ENCODE measurements at regions not wholly inside any gene's neighbourhood (a gene's known extent, or its start where the extent isn't known, plus 50 kb on each side); places are given as distances from the start of the nearest gene placed in this dataset.

DNA sequence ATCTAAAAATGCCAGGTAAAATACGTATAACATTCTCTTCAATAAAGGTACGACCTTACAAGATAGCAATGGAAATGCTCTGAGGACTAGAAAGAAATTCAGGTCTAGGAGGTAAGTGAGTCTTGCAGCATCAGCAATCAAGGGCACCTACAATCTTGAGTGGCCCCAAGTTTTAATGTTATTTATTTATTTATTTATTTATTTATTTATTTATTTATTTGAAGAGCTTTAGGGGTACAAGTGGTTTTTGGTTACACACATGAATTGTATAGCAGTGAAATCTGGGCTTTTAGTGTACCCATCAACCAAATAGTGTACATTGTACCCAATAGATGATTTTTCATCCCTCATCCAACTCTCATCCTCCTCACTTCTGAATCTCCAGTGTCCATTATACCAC is 574.0 kb upstream of the POU3F2 start:
- no peaks in the 10 kb centered on the region for H3K4me1 ChIP-seq (ENCODE audit: control insufficient read depth in 1 of 2, low read depth in 2 of 2)
- H3K9me3 ChIP-seq, result no peaks in the 10 kb centered on the region
- no peak overlapping the region for H3K4me3 ChIP-seq
- TF ChIP-seq, protein P1, sequence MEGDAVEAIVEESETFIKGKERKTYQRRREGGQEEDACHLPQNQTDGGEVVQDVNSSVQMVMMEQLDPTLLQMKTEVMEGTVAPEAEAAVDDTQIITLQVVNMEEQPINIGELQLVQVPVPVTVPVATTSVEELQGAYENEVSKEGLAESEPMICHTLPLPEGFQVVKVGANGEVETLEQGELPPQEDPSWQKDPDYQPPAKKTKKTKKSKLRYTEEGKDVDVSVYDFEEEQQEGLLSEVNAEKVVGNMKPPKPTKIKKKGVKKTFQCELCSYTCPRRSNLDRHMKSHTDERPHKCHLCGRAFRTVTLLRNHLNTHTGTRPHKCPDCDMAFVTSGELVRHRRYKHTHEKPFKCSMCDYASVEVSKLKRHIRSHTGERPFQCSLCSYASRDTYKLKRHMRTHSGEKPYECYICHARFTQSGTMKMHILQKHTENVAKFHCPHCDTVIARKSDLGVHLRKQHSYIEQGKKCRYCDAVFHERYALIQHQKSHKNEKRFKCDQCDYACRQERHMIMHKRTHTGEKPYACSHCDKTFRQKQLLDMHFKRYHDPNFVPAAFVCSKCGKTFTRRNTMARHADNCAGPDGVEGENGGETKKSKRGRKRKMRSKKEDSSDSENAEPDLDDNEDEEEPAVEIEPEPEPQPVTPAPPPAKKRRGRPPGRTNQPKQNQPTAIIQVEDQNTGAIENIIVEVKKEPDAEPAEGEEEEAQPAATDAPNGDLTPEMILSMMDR (IDR thresholded peaks at IDR 0.05), result no peak
- no peaks in the 10 kb centered on the region for H3K27me3 ChIP-seq (replicated peaks; ENCODE audit: insufficient read depth)
- ATAC-seq (ENCODE audit: insufficient number of reproducible peaks, low FRiP score, low read depth) (no peak), DNase-seq (ENCODE audit: low spot score) (no peak)
- no peaks in the 10 kb centered on the region for H3K36me3 ChIP-seq
- no peak overlapping the region for H3K27ac ChIP-seq

DNA sequence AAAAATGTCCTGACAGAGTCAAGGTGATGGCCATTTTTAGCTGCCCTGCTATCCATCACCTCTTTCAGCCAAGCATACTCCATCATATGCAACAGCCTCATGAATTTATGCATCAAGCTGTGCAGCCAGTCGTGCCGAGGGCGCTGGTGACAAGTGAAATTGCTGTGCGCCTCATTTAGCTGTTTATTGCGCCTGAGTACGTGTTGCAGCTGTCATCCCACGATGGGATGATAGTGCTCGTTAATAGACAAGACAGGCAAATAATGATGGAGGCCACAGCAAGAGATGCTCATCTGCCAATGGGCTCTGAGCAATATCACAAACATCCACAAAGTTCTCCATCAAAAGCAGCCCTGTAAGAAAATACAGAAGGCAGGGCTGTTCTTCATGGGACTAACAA is 562.3 kb upstream of the POU3F2 start:
- Histone ChIP-seq H3K4me1 (ENCODE audit: control insufficient read depth in 1 of 2, low read depth in 2 of 2) (no peaks in the 10 kb centered on the region), H3K27ac (no peak overlapping the region), H3K36me3 (no peaks in the 10 kb centered on the region), H3K27me3 (replicated peaks; ENCODE audit: insufficient read depth) (no peaks in the 10 kb centered on the region), H3K4me3 (no peak overlapping the region), H3K9me3 (no peaks in the 10 kb centered on the region)
- TF ChIP-seq, protein P1 (IDR thresholded peaks at IDR 0.05), result no peak
- DNase-seq (ENCODE audit: low spot score) (no peak), ATAC-seq (ENCODE audit: insufficient number of reproducible peaks, low FRiP score, low read depth) (no peak)

DNA sequence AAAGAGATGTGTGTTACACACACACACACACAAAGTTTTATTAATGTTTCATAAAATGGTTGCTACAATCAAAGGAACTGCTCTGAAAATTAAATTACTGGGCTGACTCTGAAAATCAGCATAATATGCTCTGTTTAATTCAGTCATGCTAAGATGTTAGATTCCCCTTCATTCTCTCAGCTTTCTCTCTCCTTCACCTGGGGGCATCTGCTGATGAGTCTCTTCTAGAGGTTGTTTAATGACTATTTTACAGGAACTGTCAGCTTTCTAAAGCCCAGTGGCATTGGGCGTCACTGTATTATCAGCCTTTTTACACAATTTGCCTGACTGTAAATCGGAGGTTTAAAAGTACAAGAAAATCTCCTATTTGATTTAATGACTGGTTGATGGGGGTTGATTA is 559.7 kb upstream of the POU3F2 start:
- no peak overlapping the region for H3K4me3 ChIP-seq
- no peaks in the 10 kb centered on the region for H3K36me3 ChIP-seq
- TF ChIP-seq, protein P1 (IDR thresholded peaks at IDR 0.05), result no peak
- no peak overlapping the region for H3K27ac ChIP-seq
- H3K9me3 ChIP-seq, result no peaks in the 10 kb centered on the region
- ATAC-seq (ENCODE audit: insufficient number of reproducible peaks, low FRiP score, low read depth) (no peak), DNase-seq (ENCODE audit: low spot score) (no peak)
- H3K4me1 ChIP-seq (ENCODE audit: control insufficient read depth in 1 of 2, low read depth in 2 of 2), result no peaks in the 10 kb centered on the region
- no peaks in the 10 kb centered on the region for H3K27me3 ChIP-seq (replicated peaks; ENCODE audit: insufficient read depth)

DNA sequence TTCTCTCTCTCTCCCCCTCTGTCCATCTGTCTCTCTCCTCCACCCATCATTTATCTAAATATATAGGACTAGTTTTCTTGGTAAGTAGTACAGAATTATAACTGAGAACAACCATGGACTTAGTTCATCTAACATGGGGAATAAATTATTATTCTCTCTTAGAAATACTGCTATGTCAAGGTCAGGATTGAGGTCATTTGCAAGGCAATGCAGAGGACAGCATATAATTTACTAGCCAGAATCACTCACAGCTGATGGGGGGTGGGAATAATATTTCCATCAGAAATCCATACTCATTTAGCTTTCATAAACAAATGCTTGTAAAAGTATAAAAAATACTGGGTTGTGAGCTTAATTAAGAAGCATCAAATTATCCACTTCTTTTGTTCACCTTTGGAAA is 553.9 kb upstream of the POU3F2 start:
- Histone ChIP-seq H3K36me3 (no peaks in the 10 kb centered on the region), H3K4me1 (ENCODE audit: control insufficient read depth in 1 of 2, low read depth in 2 of 2) (no peaks in the 10 kb centered on the region), H3K27ac (no peak overlapping the region), H3K9me3 (no peaks in the 10 kb centered on the region), H3K27me3 (replicated peaks; ENCODE audit: insufficient read depth) (no peaks in the 10 kb centered on the region), H3K4me3 (no peak overlapping the region)
- no peak for DNase-seq (ENCODE audit: low spot score)
- ATAC-seq (ENCODE audit: insufficient number of reproducible peaks, low FRiP score, low read depth), result no peak
- TF ChIP-seq, protein P1 (IDR thresholded peaks at IDR 0.05), result no peak

DNA sequence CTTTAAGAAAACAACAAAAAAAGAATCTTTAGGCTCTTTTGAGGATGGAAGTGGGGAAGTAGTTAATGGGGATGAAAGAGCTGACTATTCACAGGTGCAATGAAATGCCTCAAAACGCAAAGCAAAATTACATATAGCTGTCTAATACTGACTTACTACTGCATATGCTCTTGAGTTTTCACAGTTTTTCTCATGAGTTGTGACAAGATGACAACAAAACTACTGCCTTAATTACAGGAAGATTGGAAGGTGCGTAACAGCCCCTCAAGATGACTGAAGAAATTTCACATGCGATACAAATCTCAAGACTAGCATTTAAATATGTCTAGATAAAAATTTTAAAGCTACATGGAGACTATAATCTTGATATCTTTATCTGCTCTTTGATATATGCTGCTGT is 547.8 kb upstream of the POU3F2 start:
- Histone ChIP-seq H3K27me3 (replicated peaks; ENCODE audit: insufficient read depth) (no peaks in the 10 kb centered on the region), H3K36me3 (no peaks in the 10 kb centered on the region), H3K4me1 (ENCODE audit: control insufficient read depth in 1 of 2, low read depth in 2 of 2) (no peaks in the 10 kb centered on the region), H3K27ac (no peak overlapping the region), H3K4me3 (no peak overlapping the region), H3K9me3 (no peaks in the 10 kb centered on the region)
- ATAC-seq (ENCODE audit: insufficient number of reproducible peaks, low FRiP score, low read depth) (no peak), DNase-seq (ENCODE audit: low spot score) (no peak)
- TF ChIP-seq, protein P1 (IDR thresholded peaks at IDR 0.05), result no peak
